Thyroid gland (tissue), 4 donors: ENCODE measurements at regions not wholly inside any gene's neighbourhood (a gene's known extent, or its start where the extent isn't known, plus 50 kb on each side); places are given as distances from the start of the nearest gene placed in this dataset.

ENCODE experiments used
- DNase-seq, 2 donors: peaks; one replicate each; pipeline ENCODE4 v3.0.0-alpha.2; 2019
- H3K27ac ChIP-seq, 3 donors: fragments of 200-600 bp; sonication (generic); 1 replicate in 2 of 3; 2 replicates in 1 of 3; pipeline ENCODE4 v1.5.1; 2016 to 2019; ENCODE audit warnings: mild to moderate bottlenecking in 1 of 3, moderate library complexity in 1 of 3
- H3K27me3 ChIP-seq: fragments of 200-600 bp; sonication (generic); one replicate; pipeline ENCODE4 v1.5.1; 2019
- H3K36me3 ChIP-seq, 2 donors: fragments of 200-600 bp; sonication (generic); one replicate each; pipeline ENCODE4 v1.5.1; 2016 to 2019
- H3K4me1 ChIP-seq, 2 donors: fragments of 200-600 bp; sonication (generic); one replicate each; pipeline ENCODE4 v1.5.1; 2017 to 2019
- H3K4me3 ChIP-seq, 3 donors: fragments of 200-600 bp; sonication (generic); replicated peaks in 1 of 3; 1 replicate in 2 of 3; 2 replicates in 1 of 3; pipeline ENCODE4 v1.5.1; 2016; ENCODE audit warnings: mild to moderate bottlenecking in 1 of 3
- H3K9me3 ChIP-seq: fragments of 200-600 bp; sonication (generic); one replicate; pipeline ENCODE4 v1.5.1; 2017
- CTCF ChIP-seq, 6 experiments: fragments of 200-600 bp in 3 of 6; fragments of 450-650 bp in 3 of 6; sonication (generic) in 3 of 6; IDR thresholded peaks; one replicate each; pipeline ENCODE4 v1.5.1; 2016 to 2019; ENCODE audit warnings: antibody characterized with exemption in 6 of 6, mild to moderate bottlenecking in 2 of 6, inconsistent platforms in 1 of 6, moderate library complexity in 1 of 6
- POLR2A ChIP-seq, 2 donors: fragments of 450-650 bp; IDR thresholded peaks; one replicate each; pipeline ENCODE4 v1.6.1; 2017; ENCODE audit warnings: antibody characterized with exemption in 2 of 2, mild to moderate bottlenecking in 2 of 2, moderate library complexity in 1 of 2
- WGBS, 2 donors: methylation state at CpG; one replicate each; pipeline ENCODE4 v1.1.5; 2017; 5-methylcytosine and 5-hydroxymethylcytosine counted together
- intact Hi-C: fragments of 100-400 bp; cut with DNase I; formaldehyde crosslinking; loops from one replicate; pipeline ENCODE4 v1.15.1; 2023

- 49 to 62% methylated on average over 3 of the region's 3 CpGs for WGBS, 2 donors
- DNase-seq, result no peak
- no peaks in the 10 kb centered on the region for H3K36me3 ChIP-seq
- H3K27ac ChIP-seq, result no peak overlapping the region
- H3K4me3 ChIP-seq, result no peak overlapping the region
- intact Hi-C loops, result no loop called here
- H3K27me3 ChIP-seq, result no peaks in the 10 kb centered on the region
- TF ChIP-seq CTCF (IDR thresholded peaks at IDR 0.05) (no peak), POLR2A (IDR thresholded peaks at IDR 0.05) (no peak)
- no peaks in the 10 kb centered on the region for H3K4me1 ChIP-seq
- H3K9me3 ChIP-seq, result no peaks in the 10 kb centered on the region
Observed at GRCh38 chr1:91138959-91139358, 117.1 kb upstream of the ZNF644 start.

- TF ChIP-seq POLR2A (IDR thresholded peaks at IDR 0.05) (no peak), CTCF (IDR thresholded peaks at IDR 0.05) (no peak)
- intact Hi-C loops, result no loop called here
- no peaks in the 10 kb centered on the region for H3K27me3 ChIP-seq
- H3K9me3 ChIP-seq, result no peaks in the 10 kb centered on the region
- H3K36me3 ChIP-seq, result no peaks in the 10 kb centered on the region
- no peak overlapping the region for H3K27ac ChIP-seq
- WGBS, 2 donors, result 90 to 93% methylated on average over 1 of the region's 1 CpG
- no peak overlapping the region for H3K4me3 ChIP-seq
- no peak for DNase-seq
- H3K4me1 ChIP-seq, result no peaks in the 10 kb centered on the region
Observed at GRCh38 chr1:91137173-91137852, 115.5 kb upstream of the ZNF644 start.

- no peaks in the 10 kb centered on the region for H3K27me3 ChIP-seq
- TF ChIP-seq POLR2A (IDR thresholded peaks at IDR 0.05) (no peak), CTCF (IDR thresholded peaks at IDR 0.05) (no peak)
- no peaks in the 10 kb centered on the region for H3K4me1 ChIP-seq
- 92 to 94% methylated on average over 11 of the region's 11 CpGs for WGBS, 2 donors
- no peak overlapping the region for H3K27ac ChIP-seq
- no peak overlapping the region for H3K4me3 ChIP-seq
- DNase-seq, result no peak
- intact Hi-C loops, result no loop called here
- no peaks in the 10 kb centered on the region for H3K36me3 ChIP-seq
- no peaks in the 10 kb centered on the region for H3K9me3 ChIP-seq
Observed at GRCh38 chr1:91135799-91136198, 114.0 kb upstream of the ZNF644 start.

- no peak overlapping the region for H3K27ac ChIP-seq
- no peaks in the 10 kb centered on the region for H3K4me1 ChIP-seq
- intact Hi-C loops, result no loop called here
- no peaks in the 10 kb centered on the region for H3K27me3 ChIP-seq
- DNase-seq, result no peak
- no peaks in the 10 kb centered on the region for H3K9me3 ChIP-seq
- WGBS, 2 donors, result 91 to 93% methylated on average over 6 of the region's 6 CpGs
- TF ChIP-seq POLR2A (IDR thresholded peaks at IDR 0.05) (no peak), CTCF (IDR thresholded peaks at IDR 0.05) (no peak)
- no peak overlapping the region for H3K4me3 ChIP-seq
- H3K36me3 ChIP-seq, result no peaks in the 10 kb centered on the region
Observed at GRCh38 chr1:91133248-91133647, 111.4 kb upstream of the ZNF644 start.

GRCh38 chr1:91130256-91130985, 108.6 kb upstream of the ZNF644 start:
- Histone ChIP-seq H3K4me3 (no peak overlapping the region), H3K9me3 (no peaks in the 10 kb centered on the region), H3K36me3 (no peaks in the 10 kb centered on the region), H3K4me1 (no peaks in the 10 kb centered on the region), H3K27me3 (no peaks in the 10 kb centered on the region), H3K27ac (no peak overlapping the region)
- no peak for DNase-seq
- no peak for TF ChIP-seq CTCF (IDR thresholded peaks at IDR 0.05)
- TF ChIP-seq POLR2A (IDR thresholded peaks at IDR 0.05), result no peak
- intact Hi-C loops, result no loop called here
- 87 to 91% methylated on average over 5 of the region's 5 CpGs for WGBS, 2 donors
